Glomerular endothelial cell (primary cell): ENCODE measurements at regions not wholly inside any gene's neighbourhood (a gene's known extent, or its start where the extent isn't known, plus 50 kb on each side); places are given as distances from the start of the nearest gene placed in this dataset.
A peak's percentile ranks its signal among the peaks of the same experiment; 100 is the strongest.

Source experiments
- DNase-seq: peaks from one replicate; pipeline ENCODE4 v3.0.0-alpha.2; 2011; ENCODE audit warnings: low read depth, low spot score; ENCODE audit errors: extremely low read depth

GRCh38 chr13:40271931-40272775 lies 394.3 kb downstream of the FOXO1 start:
- DNase-seq, result no peak

GRCh38 chr13:40272776-40273139 lies 393.7 kb downstream of the FOXO1 start:
- no peak for DNase-seq

GRCh38 chr13:40273253-40274025 lies 393.0 kb downstream of the FOXO1 start:
- DNase-seq, result no peak

- DNase-seq, result no peak
These were observed 392.3 kb downstream of the FOXO1 start for GRCh38 chr13:40274103-40274502.

GRCh38 chr13:40275155-40275554 lies 391.3 kb downstream of the FOXO1 start:
- no peak for DNase-seq

GRCh38 chr13:40275636-40276035 lies 390.8 kb downstream of the FOXO1 start:
- no peak for DNase-seq

GRCh38 chr13:40283666-40284065 lies 382.8 kb downstream of the FOXO1 start:
- DNase-seq, result no peak

GRCh38 chr13:40285634-40286033 lies 380.8 kb downstream of the FOXO1 start:
- DNase-seq, result no peak

GRCh38 chr13:40287428-40287827 lies 379.0 kb downstream of the FOXO1 start:
- DNase-seq, result no peak

- DNase-seq, result no peak
These were observed 378.2 kb downstream of the FOXO1 start for GRCh38 chr13:40288259-40288658.

- no peak for DNase-seq
These were observed 375.7 kb downstream of the FOXO1 start for GRCh38 chr13:40290758-40291157.

GRCh38 chr13:40292108-40292507 lies 374.3 kb downstream of the FOXO1 start:
- DNase-seq, result no peak

- no peak for DNase-seq
These were observed 373.9 kb downstream of the FOXO1 start for GRCh38 chr13:40292536-40292935.

GRCh38 chr13:40302351-40302750 lies 364.1 kb downstream of the FOXO1 start:
- DNase-seq, result no peak

GRCh38 chr13:40304391-40304790 lies 362.1 kb downstream of the FOXO1 start:
- no peak for DNase-seq

GRCh38 chr13:40306817-40307216 lies 359.6 kb downstream of the FOXO1 start:
- DNase-seq, result no peak

GRCh38 chr13:40309881-40310280 lies 356.6 kb downstream of the FOXO1 start:
- no peak for DNase-seq

GRCh38 chr13:40311356-40312101 lies 354.9 kb downstream of the FOXO1 start:
- no peak for DNase-seq

- DNase-seq, result peak; percentile 98
These were observed 352.9 kb downstream of the FOXO1 start for GRCh38 chr13:40313269-40314200.

GRCh38 chr13:40315416-40316064 lies 350.9 kb downstream of the FOXO1 start:
- no peak for DNase-seq
